GM04503 (cell line): ENCODE measurements at regions not wholly inside any gene's neighbourhood (a gene's known extent, or its start where the extent isn't known, plus 50 kb on each side); places are given as distances from the start of the nearest gene placed in this dataset.
"Not testable (repeated sequence)": the region's sequence is repeated elsewhere in the genome, so short reads cannot be mapped to it uniquely, and the experiment has no call there.

Source experiments
- DNase-seq: peaks from one replicate; pipeline ENCODE4 v3.0.0-alpha.2; 2012; ENCODE audit warnings: low read depth

- no peak for DNase-seq
These were observed 1077.5 kb downstream of the PCDH9 start for GRCh38 chr13:66152596-66152995.

- DNase-seq: not testable (repeated sequence)
These were observed 1085.8 kb downstream of the PCDH9 start for GRCh38 chr13:66144357-66144756.

- DNase-seq: no peak
These were observed 1090.4 kb downstream of the PCDH9 start for GRCh38 chr13:66139701-66140100.

- no peak for DNase-seq
These were observed 1090.9 kb downstream of the PCDH9 start for GRCh38 chr13:66139250-66139649.

GRCh38 chr13:66138172-66138811 is 1091.8 kb downstream of the PCDH9 start:
- DNase-seq: no peak

- no peak for DNase-seq
These were observed 1092.8 kb downstream of the PCDH9 start for GRCh38 chr13:66137384-66137783.

GRCh38 chr13:66128692-66129269 is 1101.4 kb downstream of the PCDH9 start:
- no peak for DNase-seq

- DNase-seq: no peak
These were observed 1101.9 kb downstream of the PCDH9 start for GRCh38 chr13:66128201-66128600.

- DNase-seq: no peak
These were observed 1112.6 kb downstream of the PCDH9 start for GRCh38 chr13:66117563-66117962.

- DNase-seq: peak; percentile 41
These were observed 1116.1 kb downstream of the PCDH9 start for GRCh38 chr13:66113882-66114526.

- DNase-seq: no peak
These were observed 1118.5 kb downstream of the PCDH9 start for GRCh38 chr13:66111628-66112027.

- DNase-seq: no peak
These were observed 1123.9 kb downstream of the PCDH9 start for GRCh38 chr13:66106246-66106645.

GRCh38 chr13:66102864-66103263 is 1127.3 kb downstream of the PCDH9 start:
- DNase-seq: no peak

GRCh38 chr13:66099825-66100224 is 1130.3 kb downstream of the PCDH9 start:
- no peak for DNase-seq

- DNase-seq: no peak
These were observed 1131.1 kb downstream of the PCDH9 start for GRCh38 chr13:66098931-66099628.

- DNase-seq: no peak
These were observed 1140.4 kb downstream of the PCDH9 start for GRCh38 chr13:66089711-66090110.

- DNase-seq: no peak
These were observed 1142.8 kb downstream of the PCDH9 start for GRCh38 chr13:66087269-66087710.

- no peak for DNase-seq
These were observed 1152.9 kb downstream of the PCDH9 start for GRCh38 chr13:66077132-66077689.

- DNase-seq: no peak
These were observed 1153.7 kb downstream of the PCDH9 start for GRCh38 chr13:66076417-66076816.

- DNase-seq: no peak
These were observed 1156.0 kb downstream of the PCDH9 start for GRCh38 chr13:66074018-66074615.

- not testable (repeated sequence) for DNase-seq
These were observed 1158.0 kb downstream of the PCDH9 start for GRCh38 chr13:66072097-66072496.

- no peak for DNase-seq
These were observed 1158.5 kb downstream of the PCDH9 start for GRCh38 chr13:66071608-66072007.
